NCI-H524 (cell line): ENCODE measurements at regions not wholly inside any gene's neighbourhood (a gene's known extent, or its start where the extent isn't known, plus 50 kb on each side); places are given as distances from the start of the nearest gene placed in this dataset.
"Not testable (repeated sequence)": the region's sequence is repeated elsewhere in the genome, so short reads cannot be mapped to it uniquely, and the experiment has no call there.

Source experiments
- DNase-seq, 2 experiments: peaks; one replicate each; lab custom pipeline; 2025; lab: John Stamatoyannopoulos, UW

DNA sequence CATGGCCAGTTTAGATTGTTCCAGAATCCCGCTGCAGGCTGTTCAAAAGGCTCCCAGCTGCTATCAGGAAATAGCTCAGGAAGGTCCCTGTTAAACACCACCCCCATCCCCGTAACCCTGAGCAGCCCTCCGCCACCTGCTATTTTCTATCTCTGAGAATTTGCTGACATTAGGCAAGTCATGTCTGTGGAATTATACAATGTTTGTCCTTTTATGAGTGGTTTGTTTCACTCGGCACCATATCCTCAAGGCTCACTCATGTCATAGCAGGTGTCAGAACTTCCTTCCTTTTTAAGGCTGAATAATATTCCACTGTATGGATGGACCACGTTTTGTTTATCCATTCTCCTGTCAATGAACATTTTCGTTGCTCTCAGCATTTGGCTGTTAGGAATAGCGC is 164.3 kb upstream of the FOXF1 start:
- DNase-seq = no peak

DNA sequence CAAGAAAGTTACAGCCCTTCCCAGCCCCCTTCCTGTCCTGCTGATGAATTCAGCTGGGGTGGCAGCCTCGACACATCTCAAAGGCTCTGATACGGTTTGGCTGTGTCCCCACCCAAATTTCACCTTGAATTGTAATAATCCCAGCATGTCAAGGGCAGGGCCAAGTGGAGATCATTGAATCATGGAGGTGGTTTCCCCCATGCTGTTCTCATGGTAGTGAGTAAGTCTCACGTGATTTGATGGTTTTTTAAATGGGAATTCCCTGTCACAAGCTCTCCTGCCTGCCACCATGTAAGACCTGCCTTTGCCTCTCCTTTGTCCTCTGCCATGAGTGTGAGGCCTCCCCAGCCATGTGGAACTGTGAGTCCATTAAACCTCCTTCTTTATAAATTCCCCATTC is 163.2 kb upstream of the FOXF1 start:
- no peak for DNase-seq

DNA sequence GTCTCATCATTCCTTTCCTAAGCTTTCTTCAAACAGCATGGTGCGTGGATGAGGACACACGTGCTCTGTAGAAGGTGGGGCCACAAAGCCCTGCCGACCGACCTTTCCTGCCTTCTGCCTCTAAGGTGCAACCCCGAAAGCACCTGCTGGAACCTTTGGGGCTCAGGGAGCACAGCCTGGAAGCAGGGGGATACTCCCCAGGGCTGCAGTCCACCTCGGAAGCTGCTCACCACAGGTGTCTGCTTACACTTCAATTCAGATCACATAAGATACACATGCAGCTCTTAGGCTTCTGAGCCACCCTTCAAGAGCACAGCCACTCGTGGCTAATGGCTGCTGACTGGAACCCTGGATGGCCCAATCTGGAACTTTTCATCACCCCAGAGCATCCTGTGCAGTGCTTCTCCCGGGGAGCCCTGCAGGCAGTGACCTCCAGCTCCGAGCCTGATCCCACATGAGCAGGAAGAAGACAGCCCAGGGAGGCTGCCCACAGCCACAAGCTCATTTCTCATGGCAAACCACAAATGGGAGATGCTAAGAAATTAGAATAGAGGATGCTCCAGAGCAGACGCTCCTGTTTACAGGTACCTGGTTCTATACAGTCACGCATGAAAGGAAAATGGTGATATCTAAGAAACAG is 162.3 kb upstream of the FOXF1 start:
- no peak for DNase-seq

DNA sequence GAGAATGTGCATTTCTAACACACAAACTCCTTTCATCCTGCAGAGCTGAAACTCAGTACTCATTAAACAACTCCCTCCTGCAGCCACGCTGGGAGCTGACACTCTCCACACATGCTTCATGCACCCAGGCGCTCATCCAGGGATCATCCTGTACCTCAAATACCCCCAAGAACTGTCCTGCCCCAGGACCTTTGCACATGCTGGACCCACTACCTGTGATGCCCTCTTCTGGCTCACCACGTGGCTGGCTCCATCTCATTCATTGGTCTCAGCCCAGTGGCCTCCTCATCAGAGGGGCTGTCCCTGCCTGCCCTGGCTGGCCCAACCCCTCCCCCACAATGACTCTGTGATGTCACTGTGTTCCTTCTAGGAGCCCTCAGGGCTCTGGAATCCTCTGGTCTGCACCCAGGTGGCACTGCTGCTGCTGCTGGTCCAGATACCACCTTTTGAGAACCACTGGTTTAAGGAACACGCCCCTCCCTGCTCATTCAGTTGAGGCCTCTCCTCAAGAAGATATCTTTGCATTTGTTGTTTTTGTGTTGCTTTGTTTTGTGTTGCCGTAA is 160.9 kb upstream of the FOXF1 start:
- DNase-seq = no peak

DNA sequence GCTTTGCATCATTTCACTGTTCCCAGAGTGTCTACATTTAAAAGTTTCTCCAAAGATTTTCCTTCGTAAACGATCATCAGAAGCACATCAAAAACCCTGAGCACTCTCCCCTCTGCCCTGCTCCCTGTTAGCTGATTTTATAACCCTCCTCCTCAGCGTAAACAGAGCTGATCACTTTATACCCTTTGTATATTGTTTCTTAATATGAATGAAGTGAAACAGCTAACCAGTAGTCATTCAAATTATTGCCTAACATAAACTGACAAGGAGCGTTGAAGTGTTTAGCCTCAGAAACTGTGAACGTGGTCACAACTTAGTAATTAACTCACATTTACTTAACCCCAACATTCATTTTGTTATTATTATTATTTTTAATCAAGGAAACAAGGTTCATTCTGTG is 160.0 kb upstream of the FOXF1 start:
- no peak for DNase-seq

DNA sequence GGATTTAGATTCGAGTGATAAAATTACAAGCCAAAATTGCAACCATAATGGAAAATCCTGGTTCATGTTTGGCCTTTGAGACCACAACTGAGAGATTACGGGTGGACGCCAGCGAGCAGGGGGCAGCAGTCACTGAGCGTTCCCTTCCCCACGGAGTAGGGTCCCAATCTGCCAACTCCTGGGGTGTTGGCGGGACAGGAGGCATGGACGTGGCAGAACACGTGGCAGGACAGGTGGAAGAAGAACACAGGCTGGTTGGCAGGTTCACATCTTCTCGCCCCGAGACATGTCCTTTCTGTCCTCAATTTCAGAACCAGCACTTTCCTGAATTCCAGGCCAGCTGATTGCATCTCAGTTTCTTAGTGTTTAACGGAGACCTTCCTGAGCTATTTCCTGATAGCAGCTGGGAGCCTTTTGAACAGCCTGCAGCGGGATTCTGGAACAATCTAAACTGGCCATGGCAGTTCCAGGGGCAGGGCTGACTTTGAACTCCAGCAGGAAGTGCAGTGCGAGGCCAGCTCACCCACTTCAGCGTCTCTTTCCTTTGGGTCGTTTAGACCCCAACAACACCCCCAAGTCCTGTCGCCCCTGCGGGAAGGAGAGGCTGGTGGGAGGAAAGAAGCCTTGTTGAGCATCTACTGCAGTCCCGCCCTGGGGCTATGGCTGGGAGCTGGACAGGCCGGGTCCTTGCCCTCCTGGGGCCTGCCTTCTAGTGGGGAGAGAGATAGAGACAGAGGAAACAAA is 159.1 kb upstream of the FOXF1 start:
- no peak for DNase-seq

DNA sequence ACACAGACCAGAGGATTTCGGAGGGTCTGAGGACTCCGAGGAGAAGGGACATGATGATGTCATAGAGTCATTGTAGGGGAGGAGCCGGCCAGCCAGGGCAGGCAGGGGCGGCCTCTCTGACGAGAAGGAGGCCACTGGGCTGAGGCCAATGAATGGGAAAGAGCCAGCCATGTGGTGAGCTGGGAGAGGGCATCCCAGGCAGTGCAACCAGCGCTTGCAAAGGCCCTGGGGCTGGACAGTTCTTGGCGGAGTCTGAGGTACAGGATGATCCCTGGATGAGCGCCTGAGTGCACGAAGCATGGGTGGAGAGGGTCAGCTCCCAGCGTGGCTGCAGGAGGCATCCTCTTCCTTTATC is 158.6 kb upstream of the FOXF1 start:
- DNase-seq = not testable (repeated sequence)

DNA sequence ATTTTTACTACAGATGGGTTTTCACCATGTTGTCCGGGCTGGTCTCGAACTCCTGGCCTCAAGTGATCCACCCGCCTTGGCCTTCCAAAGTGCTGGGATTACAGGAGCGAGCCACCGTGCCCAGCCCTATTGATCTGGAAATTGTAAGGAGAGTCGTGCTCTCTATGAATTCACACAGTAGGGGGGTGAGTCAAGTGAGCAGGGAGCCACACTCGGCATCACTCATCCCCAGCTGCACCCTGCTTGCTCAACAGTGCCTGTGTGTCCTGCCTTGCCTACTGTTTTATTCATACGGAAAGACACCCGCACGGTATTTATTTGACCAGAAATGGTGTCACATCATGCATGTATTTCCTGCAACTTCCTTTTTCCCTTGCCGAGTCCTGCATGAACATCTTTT is 157.2 kb upstream of the FOXF1 start:
- no peak for DNase-seq

DNA sequence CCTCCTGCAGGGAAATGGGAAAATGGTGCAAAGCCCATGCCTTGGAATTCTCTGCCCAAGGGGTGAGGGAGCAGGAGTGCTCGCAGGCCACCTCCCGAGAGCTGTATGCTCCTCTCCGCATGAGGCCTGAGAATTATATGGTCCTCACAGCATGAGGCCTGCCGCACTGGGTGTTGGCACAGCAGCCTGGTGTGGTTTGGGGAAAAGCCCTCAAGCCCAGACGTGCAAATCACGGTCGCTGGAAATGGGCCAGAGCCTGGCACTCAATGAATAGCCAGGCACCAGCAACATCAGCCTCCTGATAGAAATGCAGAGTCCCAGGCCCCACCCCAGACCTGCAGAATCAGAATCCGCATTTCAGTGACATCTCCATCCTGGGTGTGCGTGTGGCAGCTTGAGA is 156.4 kb upstream of the FOXF1 start:
- DNase-seq = no peak

DNA sequence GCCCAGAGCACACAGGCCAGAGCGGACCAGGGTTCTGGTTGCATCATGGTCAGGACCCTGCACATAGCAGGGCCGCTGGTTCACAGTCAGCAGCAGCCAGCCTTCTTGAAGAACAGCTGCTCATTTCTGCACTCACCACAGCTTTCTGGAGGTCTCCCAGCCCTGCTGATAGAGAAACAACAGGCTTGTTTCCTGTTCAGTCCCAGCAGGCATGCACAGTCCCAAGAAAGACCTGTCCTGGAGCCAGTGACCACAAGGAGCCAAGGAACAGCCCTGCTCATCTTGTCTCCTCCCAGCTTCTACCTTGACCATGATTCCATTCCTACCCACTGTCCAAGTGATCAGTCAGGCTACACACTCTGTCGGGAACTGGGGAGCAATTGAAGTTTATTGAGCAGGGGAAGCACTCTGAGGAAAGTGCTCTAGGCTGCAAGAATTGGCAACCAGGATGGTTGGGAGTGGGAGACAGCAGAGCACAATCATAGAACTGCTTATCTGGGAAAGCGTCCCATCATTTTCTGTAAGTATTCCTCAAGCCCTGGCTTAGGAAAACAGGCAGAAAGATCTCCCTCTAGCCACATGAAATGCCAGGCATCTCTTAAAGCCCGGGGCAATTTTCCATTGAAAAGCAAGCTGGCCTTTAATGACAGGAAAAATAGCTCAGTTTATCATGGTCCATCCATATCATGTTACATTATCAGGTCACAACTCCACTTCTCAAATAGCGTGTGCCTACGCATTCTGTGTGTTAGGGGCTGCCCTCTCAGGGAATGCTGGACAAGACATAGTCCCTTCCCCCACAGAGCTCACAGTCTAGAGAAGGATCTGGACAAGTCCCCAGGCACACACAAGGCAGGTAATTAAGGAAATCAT is 155.4 kb upstream of the FOXF1 start:
- DNase-seq = no peak

DNA sequence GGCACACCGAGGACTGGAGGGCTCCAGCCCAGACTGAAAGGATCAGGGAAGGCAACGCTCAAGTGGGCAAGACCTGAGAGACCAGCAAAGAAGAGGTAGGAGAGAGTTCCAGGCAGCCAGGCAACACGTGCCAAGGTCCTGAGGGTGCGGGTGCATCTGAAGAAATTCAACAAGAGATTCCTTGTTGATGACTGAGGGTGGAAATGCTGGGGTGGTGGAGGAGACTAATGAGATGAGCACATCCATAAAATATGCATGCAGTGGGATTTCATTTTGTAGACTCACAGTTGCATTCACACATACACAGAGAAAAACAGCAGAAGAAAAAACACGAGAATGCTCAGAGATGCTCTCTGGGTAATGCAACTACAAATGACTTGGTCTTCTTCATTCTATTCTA is 154.8 kb upstream of the FOXF1 start:
- no peak for DNase-seq

DNA sequence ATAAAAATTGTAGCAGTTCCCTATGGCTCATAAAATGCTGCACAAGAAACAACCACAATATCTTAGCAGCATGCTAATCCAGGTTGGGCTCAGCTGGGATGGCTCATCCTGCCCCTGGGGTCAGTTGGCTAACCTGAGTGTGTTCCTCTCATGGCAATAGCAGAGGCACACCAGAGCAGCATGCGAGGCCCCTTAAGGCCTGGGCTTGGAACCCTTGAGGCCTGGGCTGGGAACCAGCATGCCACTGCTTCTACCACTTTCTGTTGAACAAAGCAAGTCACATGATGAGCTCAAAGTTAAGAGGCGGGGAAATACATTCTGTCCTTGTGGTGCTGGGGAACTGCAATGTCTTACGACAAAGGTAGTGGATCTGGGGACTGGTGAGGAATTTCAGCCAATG is 154.4 kb upstream of the FOXF1 start:
- DNase-seq = no peak

DNA sequence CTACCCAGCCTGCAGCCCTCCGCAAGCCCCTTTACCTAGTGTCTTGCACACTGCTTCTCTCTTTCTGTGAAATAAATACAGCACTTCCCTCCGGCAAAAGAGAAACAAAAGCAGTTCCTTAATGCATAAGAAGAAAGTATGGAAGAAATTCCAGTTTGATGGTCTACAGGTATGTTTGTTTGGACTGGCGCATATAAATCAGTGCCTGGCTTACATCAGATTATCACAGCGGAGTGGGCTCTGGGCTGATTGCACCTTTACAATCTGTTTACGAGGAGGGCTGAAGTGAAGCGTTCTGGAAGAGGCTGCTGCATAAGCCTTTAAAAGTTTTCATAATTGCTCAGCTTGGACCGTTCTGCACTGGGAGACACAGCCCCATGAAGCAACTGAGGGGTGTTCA is 153.5 kb upstream of the FOXF1 start:
- no peak for DNase-seq

DNA sequence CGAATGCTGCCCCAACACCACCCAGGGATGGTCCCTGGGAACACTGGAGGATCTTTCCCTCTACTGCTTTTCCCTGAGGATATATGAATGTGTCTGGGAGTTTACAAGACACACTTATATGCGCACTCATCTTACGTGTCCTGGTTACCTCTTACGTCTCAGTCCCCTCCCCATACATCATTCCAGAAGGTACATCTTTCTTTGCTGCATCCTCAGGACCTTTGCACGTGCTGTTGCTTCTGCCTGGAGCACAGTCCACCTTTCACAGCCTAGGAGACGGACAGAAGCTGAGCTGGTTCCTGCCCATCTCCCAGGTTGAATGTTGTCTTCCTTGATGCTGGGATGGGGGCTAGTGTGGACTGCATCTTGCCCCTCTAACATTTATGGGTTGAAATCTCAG is 153.0 kb upstream of the FOXF1 start:
- DNase-seq = no peak

DNA sequence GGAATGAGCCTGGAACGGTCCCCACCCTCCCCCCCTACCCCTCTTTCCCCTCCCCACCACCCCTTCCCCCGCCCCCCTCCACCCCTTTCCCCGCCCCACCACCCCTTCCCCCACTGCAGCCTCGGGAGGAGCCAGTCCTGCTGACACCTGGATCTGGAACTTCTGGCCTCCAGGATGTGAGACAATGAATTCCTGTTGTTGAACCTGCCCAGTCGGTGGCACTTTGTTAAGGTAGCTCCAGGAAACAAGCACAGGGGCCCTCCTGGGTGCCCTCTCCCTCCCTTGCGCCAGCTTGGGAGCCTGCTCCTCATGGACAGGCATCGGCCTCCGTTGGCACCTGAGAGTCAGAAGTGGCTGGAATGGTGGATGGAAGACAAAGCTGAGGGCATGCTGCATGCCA is 152.4 kb upstream of the FOXF1 start:
- DNase-seq = no peak

DNA sequence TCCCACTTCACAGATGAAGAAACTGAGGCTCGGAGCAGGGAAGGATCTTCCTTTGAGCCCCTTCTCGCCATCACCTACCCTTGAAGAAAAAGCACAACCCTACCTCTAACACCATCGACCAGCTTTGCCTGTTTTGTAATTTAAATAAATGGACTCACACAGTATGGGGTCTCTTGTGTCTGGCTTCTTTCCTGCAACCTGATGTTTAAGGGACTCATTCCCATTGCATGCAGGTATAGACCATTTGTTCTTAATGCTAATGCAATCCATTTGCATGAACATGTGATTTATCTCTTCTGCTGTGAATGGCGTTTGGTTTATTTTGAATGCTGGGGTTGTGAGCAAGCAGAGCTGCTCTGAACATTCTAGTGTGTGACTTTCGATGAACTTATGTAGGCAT is 150.8 kb upstream of the FOXF1 start:
- DNase-seq = no peak

DNA sequence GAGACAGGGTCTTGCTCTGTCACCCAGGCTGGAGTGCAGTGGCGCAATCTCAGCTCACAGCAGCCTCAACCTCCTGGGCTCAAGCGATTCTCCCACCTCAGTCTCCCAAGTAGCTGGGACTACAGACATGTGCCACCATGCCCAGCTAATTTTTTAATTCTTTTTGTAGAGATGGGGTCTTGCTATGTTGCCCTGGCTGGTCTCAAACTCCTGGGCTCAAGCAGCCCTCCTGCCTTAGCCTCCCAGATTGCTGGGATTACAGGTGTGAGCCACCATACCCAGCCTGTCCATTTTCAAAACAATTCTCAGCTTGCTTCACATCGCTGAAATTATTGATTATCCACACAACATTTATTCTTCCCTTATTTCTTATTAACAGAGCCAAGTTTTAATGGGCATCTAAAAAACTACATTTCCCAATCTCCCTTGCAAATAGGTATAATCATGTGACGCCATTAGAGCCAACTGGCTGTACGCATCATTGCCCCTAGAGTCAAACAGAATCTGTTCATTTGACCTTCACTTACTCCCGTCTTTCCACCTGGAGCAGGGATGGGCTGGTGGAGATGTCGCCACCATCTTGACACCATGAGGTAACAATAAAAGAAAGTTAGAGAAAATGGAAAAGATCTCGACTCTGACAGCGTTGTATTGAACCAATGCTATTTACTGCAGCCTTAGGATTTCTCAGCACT is 148.0 kb upstream of the FOXF1 start:
- no peak for DNase-seq

DNA sequence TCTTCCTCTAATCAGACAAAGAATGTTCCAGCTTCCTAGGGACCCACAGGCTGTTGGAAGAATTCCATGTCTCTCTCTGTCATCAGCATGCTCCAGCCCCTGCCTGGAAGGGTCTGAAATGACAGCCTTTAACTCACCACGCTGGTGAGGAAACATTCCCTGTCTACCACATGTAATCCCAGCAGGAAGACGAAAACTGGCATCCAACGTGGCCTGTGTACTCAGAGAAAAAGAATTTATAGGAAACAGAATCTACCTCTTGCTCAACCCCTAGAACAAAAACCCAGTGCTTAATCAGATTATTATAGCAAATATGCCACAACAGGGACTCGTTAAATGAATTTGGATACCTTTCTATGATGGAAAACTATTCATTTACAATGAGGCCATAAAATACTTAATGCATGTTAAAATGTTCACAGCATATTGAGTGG is 147.3 kb upstream of the FOXF1 start:
- DNase-seq = no peak

DNA sequence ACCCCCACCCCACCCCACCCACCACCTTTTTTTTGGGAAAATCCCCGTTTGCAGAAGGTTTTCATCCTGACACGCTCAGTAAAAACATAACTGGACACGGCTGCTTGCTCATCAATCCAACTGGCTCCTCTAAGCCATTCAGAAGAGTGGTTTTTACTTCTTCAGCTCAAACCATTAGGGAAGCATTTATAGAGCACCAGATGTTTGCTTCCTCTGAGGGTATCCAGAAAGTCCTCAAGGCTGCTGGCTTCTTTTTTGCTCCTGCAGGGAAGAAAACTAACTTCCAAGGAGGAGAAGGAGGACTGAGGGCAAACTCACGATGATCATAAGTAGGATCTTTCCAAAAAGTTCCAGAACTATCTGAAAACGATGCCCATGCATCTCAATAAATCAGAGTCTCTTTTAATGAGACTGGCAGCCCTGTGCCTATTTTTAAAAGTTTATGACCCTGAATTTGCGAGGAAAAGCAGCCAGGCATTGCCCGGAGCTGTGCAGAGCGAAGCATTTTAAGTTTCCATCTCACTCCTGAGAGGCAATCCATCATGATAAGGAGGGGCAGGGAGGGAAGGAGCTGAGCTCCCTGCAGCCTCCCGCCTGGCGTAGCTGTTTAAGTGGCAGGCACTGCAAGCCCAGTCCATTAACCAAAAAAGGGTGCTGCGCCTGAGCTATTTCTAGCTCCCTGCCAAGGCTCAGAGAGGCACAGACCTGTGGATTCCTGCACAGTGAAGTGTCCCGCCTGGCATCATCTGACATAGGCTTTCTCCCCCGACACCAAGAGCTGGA is 146.3 kb upstream of the FOXF1 start:
- DNase-seq = no peak

DNA sequence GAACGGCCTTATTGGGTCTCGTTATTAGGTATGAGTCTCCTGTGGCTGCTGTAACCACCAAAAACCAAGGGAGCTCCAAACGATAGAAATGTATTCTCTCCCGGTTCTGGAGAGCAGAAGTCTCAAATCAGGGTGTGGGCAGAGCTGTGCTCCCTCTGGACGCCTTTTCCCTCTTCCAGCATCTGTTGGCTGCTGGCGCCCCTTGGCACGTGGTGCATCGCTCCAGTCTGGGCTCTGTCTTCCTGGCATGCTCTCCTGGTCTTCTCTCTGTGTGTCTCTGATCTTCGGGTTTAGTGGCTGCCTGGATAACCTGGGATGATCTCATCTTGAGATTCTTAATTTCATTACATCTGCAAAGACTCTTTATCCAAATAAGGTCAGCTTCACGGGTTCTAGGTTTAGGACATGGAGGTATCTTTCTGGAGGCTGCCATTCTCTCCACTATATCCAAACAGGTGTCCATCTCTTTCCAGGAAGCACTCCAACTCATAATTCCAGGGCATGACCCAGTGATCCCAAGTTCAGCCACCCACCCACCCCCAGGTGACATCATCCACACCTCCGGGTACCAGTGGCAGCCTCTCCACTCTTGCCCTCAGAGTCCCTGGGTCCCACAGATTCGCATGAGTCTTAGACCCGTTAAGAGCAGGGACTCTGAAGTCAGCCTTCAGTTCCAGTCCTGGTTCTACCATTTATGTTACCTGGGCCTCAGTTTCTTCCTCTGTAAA is 145.5 kb upstream of the FOXF1 start:
- DNase-seq = no peak
